ENCODE measurements at regions not wholly inside any gene's neighbourhood (a gene's known extent, or its start where the extent isn't known, plus 50 kb on each side); places are given as distances from the start of the nearest gene placed in this dataset.

DNA sequence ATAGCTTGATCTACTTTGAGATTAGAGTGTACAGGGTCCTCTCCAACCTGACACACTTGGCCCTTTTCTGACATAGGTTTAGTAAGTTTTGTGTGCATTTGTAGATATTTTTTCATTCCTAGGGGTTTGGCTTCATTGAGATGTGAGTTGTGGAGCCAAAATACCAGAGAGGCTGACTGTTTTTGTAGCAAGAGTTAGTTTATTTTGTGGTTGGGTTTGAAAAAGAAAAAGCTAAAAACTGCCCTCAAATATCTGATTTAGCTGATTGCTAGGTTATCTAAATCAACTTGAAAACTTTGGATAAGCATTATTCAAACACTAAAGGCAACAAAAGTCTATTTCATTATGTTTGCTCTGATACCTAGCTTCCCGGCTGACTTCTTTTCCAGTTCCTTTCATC is 164.7 kb upstream of the CENPW start:
- no peaks in the 10 kb centered on the region for H3K36me3 ChIP-seq (ENCODE audit: control insufficient read depth, insufficient read depth, low read length)
- no peak overlapping the region for H3K4me3 ChIP-seq (ENCODE audit: low read depth, low read length)
- no peaks in the 10 kb centered on the region for H3K79me2 ChIP-seq
- H3K27me3 ChIP-seq (ENCODE audit: control insufficient read depth, insufficient read depth, low read length), result no peaks in the 10 kb centered on the region
- no peak overlapping the region for H3K9ac ChIP-seq
- TF ChIP-seq, protein P1, sequence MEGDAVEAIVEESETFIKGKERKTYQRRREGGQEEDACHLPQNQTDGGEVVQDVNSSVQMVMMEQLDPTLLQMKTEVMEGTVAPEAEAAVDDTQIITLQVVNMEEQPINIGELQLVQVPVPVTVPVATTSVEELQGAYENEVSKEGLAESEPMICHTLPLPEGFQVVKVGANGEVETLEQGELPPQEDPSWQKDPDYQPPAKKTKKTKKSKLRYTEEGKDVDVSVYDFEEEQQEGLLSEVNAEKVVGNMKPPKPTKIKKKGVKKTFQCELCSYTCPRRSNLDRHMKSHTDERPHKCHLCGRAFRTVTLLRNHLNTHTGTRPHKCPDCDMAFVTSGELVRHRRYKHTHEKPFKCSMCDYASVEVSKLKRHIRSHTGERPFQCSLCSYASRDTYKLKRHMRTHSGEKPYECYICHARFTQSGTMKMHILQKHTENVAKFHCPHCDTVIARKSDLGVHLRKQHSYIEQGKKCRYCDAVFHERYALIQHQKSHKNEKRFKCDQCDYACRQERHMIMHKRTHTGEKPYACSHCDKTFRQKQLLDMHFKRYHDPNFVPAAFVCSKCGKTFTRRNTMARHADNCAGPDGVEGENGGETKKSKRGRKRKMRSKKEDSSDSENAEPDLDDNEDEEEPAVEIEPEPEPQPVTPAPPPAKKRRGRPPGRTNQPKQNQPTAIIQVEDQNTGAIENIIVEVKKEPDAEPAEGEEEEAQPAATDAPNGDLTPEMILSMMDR (IDR thresholded peaks at IDR 0.05), result no peak
- H3K27ac ChIP-seq, result no peak overlapping the region
- no peaks in the 10 kb centered on the region for H3K9me3 ChIP-seq (ENCODE audit: control insufficient read depth, low read length)
- H2AFZ ChIP-seq, result no peak overlapping the region
- peaks cover 11% of the 10 kb centered on the region for H3K4me1 ChIP-seq
- H3K4me2 ChIP-seq (ENCODE audit: low read length), result no peak overlapping the region

- H3K27me3 ChIP-seq (ENCODE audit: control insufficient read depth, insufficient read depth, low read length), result no peaks in the 10 kb centered on the region
- no peaks in the 10 kb centered on the region for H3K9me3 ChIP-seq (ENCODE audit: control insufficient read depth, low read length)
- no peak overlapping the region for H2AFZ ChIP-seq
- H3K79me2 ChIP-seq, result no peaks in the 10 kb centered on the region
- H3K27ac ChIP-seq, result no peak overlapping the region
- no peak overlapping the region for H3K9ac ChIP-seq
- no peak overlapping the region for H3K4me3 ChIP-seq (ENCODE audit: low read depth, low read length)
- TF ChIP-seq, protein P1 (IDR thresholded peaks at IDR 0.05), result no peak
- H3K4me1 ChIP-seq, result peaks cover 6% of the 10 kb centered on the region
- H3K4me2 ChIP-seq (ENCODE audit: low read length), result no peak overlapping the region
- no peaks in the 10 kb centered on the region for H3K36me3 ChIP-seq (ENCODE audit: control insufficient read depth, insufficient read depth, low read length)
These were observed 163.6 kb upstream of the CENPW start for GRCh38 chr6:126176282-126176681.

DNA sequence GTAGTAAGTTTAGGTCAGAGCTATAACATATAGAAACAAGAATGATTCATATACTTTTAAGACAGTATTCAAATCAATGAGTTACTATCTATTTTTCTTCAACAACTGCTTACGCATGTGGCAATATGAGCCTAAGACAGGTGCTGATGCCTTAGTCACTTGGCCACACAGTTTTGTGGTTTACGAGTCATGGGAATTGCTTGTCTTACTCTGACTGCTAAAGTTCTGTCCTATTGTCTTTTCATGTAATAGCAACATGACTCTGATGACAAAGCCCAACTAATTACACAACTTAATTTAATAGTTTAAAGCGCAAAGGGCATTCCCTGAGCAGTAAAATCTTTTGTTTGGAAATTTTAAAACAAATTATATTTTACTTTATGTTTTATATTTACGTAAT is 159.3 kb upstream of the CENPW start:
- no peaks in the 10 kb centered on the region for H3K9me3 ChIP-seq (ENCODE audit: control insufficient read depth, low read length)
- H2AFZ ChIP-seq, result no peak overlapping the region
- H3K4me3 ChIP-seq (ENCODE audit: low read depth, low read length), result no peak overlapping the region
- no peaks in the 10 kb centered on the region for H3K4me1 ChIP-seq
- no peaks in the 10 kb centered on the region for H3K36me3 ChIP-seq (ENCODE audit: control insufficient read depth, insufficient read depth, low read length)
- no peak overlapping the region for H3K4me2 ChIP-seq (ENCODE audit: low read length)
- no peaks in the 10 kb centered on the region for H3K79me2 ChIP-seq
- no peak overlapping the region for H3K27ac ChIP-seq
- TF ChIP-seq, protein P1 (IDR thresholded peaks at IDR 0.05), result no peak
- H3K9ac ChIP-seq, result no peak overlapping the region
- H3K27me3 ChIP-seq (ENCODE audit: control insufficient read depth, insufficient read depth, low read length), result no peaks in the 10 kb centered on the region

GRCh38 chr6:126181173-126181741 is 158.7 kb upstream of the CENPW start:
- Histone ChIP-seq H2AFZ (no peak overlapping the region), H3K4me3 (ENCODE audit: low read depth, low read length) (no peak overlapping the region), H3K79me2 (no peaks in the 10 kb centered on the region), H3K27me3 (ENCODE audit: control insufficient read depth, insufficient read depth, low read length) (no peaks in the 10 kb centered on the region), H3K27ac (no peak overlapping the region), H3K4me2 (ENCODE audit: low read length) (no peak overlapping the region), H3K9ac (no peak overlapping the region), H3K36me3 (ENCODE audit: control insufficient read depth, insufficient read depth, low read length) (no peaks in the 10 kb centered on the region), H3K4me1 (no peaks in the 10 kb centered on the region), H3K9me3 (ENCODE audit: control insufficient read depth, low read length) (no peaks in the 10 kb centered on the region)
- TF ChIP-seq, protein P1 (IDR thresholded peaks at IDR 0.05), result no peak

GRCh38 chr6:126181890-126182289 is 158.0 kb upstream of the CENPW start:
- Histone ChIP-seq H2AFZ (no peak overlapping the region), H3K4me3 (ENCODE audit: low read depth, low read length) (no peak overlapping the region), H3K4me1 (no peaks in the 10 kb centered on the region), H3K27ac (no peak overlapping the region), H3K9ac (no peak overlapping the region), H3K79me2 (no peaks in the 10 kb centered on the region), H3K36me3 (ENCODE audit: control insufficient read depth, insufficient read depth, low read length) (no peaks in the 10 kb centered on the region), H3K9me3 (ENCODE audit: control insufficient read depth, low read length) (no peaks in the 10 kb centered on the region), H3K4me2 (ENCODE audit: low read length) (no peak overlapping the region), H3K27me3 (ENCODE audit: control insufficient read depth, insufficient read depth, low read length) (no peaks in the 10 kb centered on the region)
- TF ChIP-seq, protein P1 (IDR thresholded peaks at IDR 0.05), result no peak

Data from parathyroid adenoma (tissue), 2 donors.